Hippocampal formation (tissue), 2 donors: ENCODE measurements at regions not wholly inside any gene's neighbourhood (a gene's known extent, or its start where the extent isn't known, plus 50 kb on each side); places are given as distances from the start of the nearest gene placed in this dataset.

ENCODE experiments used
- DNase-seq, 2 donors: peaks; one replicate each; lab custom pipeline; 2025; lab: John Stamatoyannopoulos, UW

GRCh38 chr9:11726659-11727058, 966.5 kb upstream of the TYRP1 start:
- no peak for DNase-seq

GRCh38 chr9:11735391-11735790, 957.8 kb upstream of the TYRP1 start:
- no peak for DNase-seq

GRCh38 chr9:11742471-11742870, 950.7 kb upstream of the TYRP1 start:
- DNase-seq, result no peak

GRCh38 chr9:11743356-11743755, 949.8 kb upstream of the TYRP1 start:
- DNase-seq, result no peak

GRCh38 chr9:11749396-11749795, 943.8 kb upstream of the TYRP1 start:
- DNase-seq, result no peak

GRCh38 chr9:11755951-11756350, 937.2 kb upstream of the TYRP1 start:
- DNase-seq, result no peak

GRCh38 chr9:11757408-11757807, 935.8 kb upstream of the TYRP1 start:
- DNase-seq, result no peak

GRCh38 chr9:11758016-11758415, 935.2 kb upstream of the TYRP1 start:
- no peak for DNase-seq

- DNase-seq, result no peak
Observed at GRCh38 chr9:11779971-11780370, 913.2 kb upstream of the TYRP1 start.

- no peak for DNase-seq
Observed at GRCh38 chr9:11792870-11793269, 900.3 kb upstream of the TYRP1 start.

GRCh38 chr9:11794984-11795383, 898.2 kb upstream of the TYRP1 start:
- DNase-seq, result no peak

- DNase-seq, result no peak
Observed at GRCh38 chr9:11805969-11806368, 887.2 kb upstream of the TYRP1 start.

- DNase-seq, result peak in 1 of 2 donors; percentile 29
Observed at GRCh38 chr9:11821306-11821975, 871.7 kb upstream of the TYRP1 start.

- DNase-seq, result no peak
Observed at GRCh38 chr9:11828201-11828600, 865.0 kb upstream of the TYRP1 start.

GRCh38 chr9:11833056-11833455, 860.1 kb upstream of the TYRP1 start:
- DNase-seq, result no peak

- DNase-seq, result no peak
Observed at GRCh38 chr9:11868795-11869194, 824.4 kb upstream of the TYRP1 start.

GRCh38 chr9:11871852-11872251, 821.3 kb upstream of the TYRP1 start:
- no peak for DNase-seq

- DNase-seq, result no peak
Observed at GRCh38 chr9:11872471-11872870, 820.7 kb upstream of the TYRP1 start.

GRCh38 chr9:11874414-11874813, 818.8 kb upstream of the TYRP1 start:
- DNase-seq, result no peak

- no peak for DNase-seq
Observed at GRCh38 chr9:11892401-11892800, 800.8 kb upstream of the TYRP1 start.

- no peak for DNase-seq
Observed at GRCh38 chr9:11893331-11893730, 799.9 kb upstream of the TYRP1 start.

- DNase-seq, result no peak
Observed at GRCh38 chr9:11894136-11894535, 799.0 kb upstream of the TYRP1 start.

GRCh38 chr9:11902610-11903009, 790.6 kb upstream of the TYRP1 start:
- DNase-seq, result no peak

GRCh38 chr9:11915699-11916098, 777.5 kb upstream of the TYRP1 start:
- no peak for DNase-seq
